ENCODE measurements at regions not wholly inside any gene's neighbourhood (a gene's known extent, or its start where the extent isn't known, plus 50 kb on each side); places are given as distances from the start of the nearest gene placed in this dataset.
"Not testable (repeated sequence)": the region's sequence is repeated elsewhere in the genome, so short reads cannot be mapped to it uniquely, and the experiment has no call there.

DNA sequence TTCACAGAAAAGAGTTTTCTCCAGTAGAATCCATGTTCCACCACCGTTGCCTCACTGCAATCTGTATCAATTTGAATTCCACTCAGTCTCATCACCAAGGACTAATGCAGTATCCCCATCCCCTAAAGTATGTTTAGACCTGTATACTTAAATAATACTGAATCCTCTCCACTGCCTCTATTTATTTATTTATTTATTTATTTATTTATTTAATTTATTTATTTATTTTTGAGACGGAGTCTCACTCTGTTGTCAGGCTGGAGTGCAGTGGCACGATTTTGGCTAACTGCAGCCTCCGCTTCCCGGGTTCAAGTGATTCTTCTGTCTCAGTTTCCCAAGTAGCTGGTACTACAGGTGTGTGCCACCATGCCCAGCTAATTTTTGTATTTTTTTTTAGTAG is 260.7 kb upstream of the ST6GAL2 start:
- not testable (repeated sequence) for DNase-seq; H3K9ac ChIP-seq (ENCODE audit: low read length)

DNA sequence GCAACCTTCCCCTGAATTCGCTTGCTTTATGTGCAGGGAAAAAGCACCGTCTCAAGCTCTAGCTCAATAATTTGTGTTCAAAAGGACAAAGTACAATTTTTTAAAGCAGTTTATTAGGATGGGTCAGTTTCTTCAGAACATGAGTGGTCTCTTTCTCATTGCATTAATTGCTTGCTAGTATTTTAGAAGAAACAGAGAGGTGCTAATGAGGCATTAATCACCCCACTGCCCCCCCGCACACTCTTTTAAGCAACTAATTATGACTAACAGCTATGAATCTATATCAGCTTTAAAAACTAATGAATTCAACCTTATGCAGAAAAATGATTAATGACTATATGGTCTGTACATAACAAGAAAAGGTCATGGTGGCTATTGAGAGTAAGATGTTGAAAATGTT is 262.1 kb upstream of the ST6GAL2 start:
- no peaks in the 10 kb centered on the region for H3K27me3 ChIP-seq (ENCODE audit: insufficient read depth, low read length)
- no peak overlapping the region for H2AK5ac ChIP-seq (ENCODE audit: low read length)
- no peaks in the 10 kb centered on the region for H3K79me2 ChIP-seq (ENCODE audit: control insufficient read depth, insufficient read depth, low read length, poor library complexity)
- no CpG with 5 or more reads among the region's 3 CpGs for WGBS (ENCODE audit: extremely low coverage, insufficient coverage, insufficient read length)
- H3K4ac ChIP-seq (ENCODE audit: low read depth, low read length) = no peak overlapping the region
- H3K79me1 ChIP-seq (ENCODE audit: low read length) = no peaks in the 10 kb centered on the region
- H3K14ac ChIP-seq (ENCODE audit: low read length) = no peak overlapping the region
- DNase-seq = no peak
- no peaks in the 10 kb centered on the region for H3K4me1 ChIP-seq (ENCODE audit: control insufficient read depth in 1 of 2, insufficient read depth in 2 of 2, low read length in 2 of 2)
- no peak overlapping the region for H3K23ac ChIP-seq (ENCODE audit: low read length)
- H4K8ac ChIP-seq (ENCODE audit: low read depth, low read length) = no peak overlapping the region
- peaks cover 4% of the 10 kb centered on the region for H3K9me3 ChIP-seq (ENCODE audit: insufficient read depth, low read depth, low read length)
- no peak overlapping the region for H3K9ac ChIP-seq (ENCODE audit: low read length)
- no peak overlapping the region for H2BK5ac ChIP-seq (ENCODE audit: low read depth, low read length, poor library complexity)
- no peak overlapping the region for H4K91ac ChIP-seq (ENCODE audit: low read depth, low read length)
- H3K4me2 ChIP-seq (ENCODE audit: low read length) = no peak overlapping the region
- H2AFZ ChIP-seq (ENCODE audit: insufficient read depth, low read length, poor library complexity) = no peak overlapping the region
- no peak overlapping the region for H3K4me3 ChIP-seq (ENCODE audit: low read depth, low read length)
- H2BK120ac ChIP-seq (ENCODE audit: insufficient read depth, low read length, poor library complexity) = no peak overlapping the region
- H4K12ac ChIP-seq (ENCODE audit: low read depth, low read length) = no peak overlapping the region
- H3K18ac ChIP-seq (ENCODE audit: low read length) = no peak overlapping the region
- H2BK12ac ChIP-seq (ENCODE audit: low read length) = no peak overlapping the region
- no peaks in the 10 kb centered on the region for H3K36me3 ChIP-seq (ENCODE audit: control insufficient read depth in 1 of 2, insufficient read depth in 2 of 2, low read length in 2 of 2)
- H3K27ac ChIP-seq (ENCODE audit: low read depth, low read length) = no peak overlapping the region

More for the DNA sequence above, 260.7 kb upstream of the ST6GAL2 start:
- not testable (repeated sequence) for H2BK12ac ChIP-seq (ENCODE audit: low read length); H3K27me3 ChIP-seq (ENCODE audit: insufficient read depth, low read length); H3K79me2 ChIP-seq (ENCODE audit: control insufficient read depth, insufficient read depth, low read length, poor library complexity); H4K8ac ChIP-seq (ENCODE audit: low read depth, low read length); H3K14ac ChIP-seq (ENCODE audit: low read length); H3K36me3 ChIP-seq (ENCODE audit: control insufficient read depth in 1 of 2, insufficient read depth in 2 of 2, low read length in 2 of 2); H2AK5ac ChIP-seq (ENCODE audit: low read length); H3K23ac ChIP-seq (ENCODE audit: low read length); H4K91ac ChIP-seq (ENCODE audit: low read depth, low read length); H3K4me3 ChIP-seq (ENCODE audit: low read depth, low read length); H3K18ac ChIP-seq (ENCODE audit: low read length); H3K4ac ChIP-seq (ENCODE audit: low read depth, low read length); H2BK120ac ChIP-seq (ENCODE audit: insufficient read depth, low read length, poor library complexity); H3K4me2 ChIP-seq (ENCODE audit: low read length); H4K12ac ChIP-seq (ENCODE audit: low read depth, low read length); H3K79me1 ChIP-seq (ENCODE audit: low read length); H3K27ac ChIP-seq (ENCODE audit: low read depth, low read length); H3K4me1 ChIP-seq (ENCODE audit: control insufficient read depth in 1 of 2, insufficient read depth in 2 of 2, low read length in 2 of 2); H2BK5ac ChIP-seq (ENCODE audit: low read depth, low read length, poor library complexity); H3K9me3 ChIP-seq (ENCODE audit: insufficient read depth, low read depth, low read length); H2AFZ ChIP-seq (ENCODE audit: insufficient read depth, low read length, poor library complexity)
- no CpG with 5 or more reads among the region's 5 CpGs for WGBS (ENCODE audit: extremely low coverage, insufficient coverage, insufficient read length)

DNA sequence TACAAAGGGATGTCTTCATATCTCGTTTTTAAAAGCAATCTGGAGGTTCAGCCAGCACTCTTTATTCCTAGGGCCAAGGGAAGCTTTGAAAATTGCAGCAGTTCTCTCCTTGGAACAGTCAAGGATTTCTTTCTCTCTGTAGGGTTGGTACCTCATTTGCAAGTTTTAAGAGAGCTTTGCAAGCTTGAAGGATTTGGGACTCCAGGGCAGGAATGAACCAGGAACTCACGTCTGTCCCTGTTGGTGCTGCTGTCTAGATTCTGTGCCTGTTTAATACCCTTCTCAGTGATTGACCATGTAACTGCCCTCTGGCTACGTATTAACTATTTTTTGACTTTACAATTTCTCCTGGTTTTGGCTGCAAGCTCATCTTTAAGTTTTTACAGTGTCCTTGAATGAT is 262.5 kb upstream of the ST6GAL2 start:
- Histone ChIP-seq H3K23ac (ENCODE audit: low read length) (no peak overlapping the region), H2BK12ac (ENCODE audit: low read length) (no peak overlapping the region), H2BK5ac (ENCODE audit: low read depth, low read length, poor library complexity) (no peak overlapping the region), H3K79me1 (ENCODE audit: low read length) (no peaks in the 10 kb centered on the region), H2AK5ac (ENCODE audit: low read length) (no peak overlapping the region), H3K4ac (ENCODE audit: low read depth, low read length) (no peak overlapping the region), H3K9me3 (ENCODE audit: insufficient read depth, low read depth, low read length) (peaks cover 4% of the 10 kb centered on the region), H3K79me2 (ENCODE audit: control insufficient read depth, insufficient read depth, low read length, poor library complexity) (no peaks in the 10 kb centered on the region), H4K12ac (ENCODE audit: low read depth, low read length) (no peak overlapping the region), H3K4me1 (ENCODE audit: control insufficient read depth in 1 of 2, insufficient read depth in 2 of 2, low read length in 2 of 2) (no peaks in the 10 kb centered on the region), H3K4me2 (ENCODE audit: low read length) (no peak overlapping the region), H2BK120ac (ENCODE audit: insufficient read depth, low read length, poor library complexity) (no peak overlapping the region), H3K9ac (ENCODE audit: low read length) (no peak overlapping the region), H4K91ac (ENCODE audit: low read depth, low read length) (no peak overlapping the region), H3K27ac (ENCODE audit: low read depth, low read length) (no peak overlapping the region), H3K14ac (ENCODE audit: low read length) (no peak overlapping the region), H4K8ac (ENCODE audit: low read depth, low read length) (no peak overlapping the region), H2AFZ (ENCODE audit: insufficient read depth, low read length, poor library complexity) (no peak overlapping the region), H3K4me3 (ENCODE audit: low read depth, low read length) (no peak overlapping the region), H3K36me3 (ENCODE audit: control insufficient read depth in 1 of 2, insufficient read depth in 2 of 2, low read length in 2 of 2) (no peaks in the 10 kb centered on the region), H3K27me3 (ENCODE audit: insufficient read depth, low read length) (no peaks in the 10 kb centered on the region), H3K18ac (ENCODE audit: low read length) (no peak overlapping the region)
- no peak for DNase-seq
- no CpG with 5 or more reads among the region's 3 CpGs for WGBS (ENCODE audit: extremely low coverage, insufficient coverage, insufficient read length)

DNA sequence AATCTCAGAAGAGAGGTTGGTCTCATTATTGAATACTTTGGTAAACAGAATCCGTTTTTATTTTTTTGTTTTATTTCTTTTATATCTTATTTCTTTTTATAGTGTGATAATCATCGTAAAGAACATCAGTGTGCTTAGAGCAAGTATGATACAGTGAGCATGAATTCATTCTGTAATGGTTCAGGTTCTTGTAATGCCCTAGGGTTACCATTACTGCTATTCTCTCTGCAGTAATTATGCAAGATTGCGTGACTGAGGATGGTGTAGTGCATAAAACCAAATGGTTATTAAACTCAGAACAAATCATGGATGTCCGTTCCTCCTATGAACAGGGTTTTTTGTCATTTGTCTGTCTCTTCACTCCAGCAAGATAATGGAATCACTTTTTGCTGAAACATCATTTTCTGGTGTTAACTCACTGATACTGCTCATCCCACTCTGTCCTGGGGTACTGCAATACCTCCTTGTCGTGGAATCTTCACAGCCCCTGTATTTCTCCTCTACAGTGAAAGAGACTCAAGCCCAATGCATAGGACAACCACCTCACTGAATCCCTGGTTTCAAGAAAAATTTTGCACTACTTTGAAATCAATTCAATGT is 274.8 kb upstream of the ST6GAL2 start:
- no peak overlapping the region for H2BK120ac ChIP-seq (ENCODE audit: insufficient read depth, low read length, poor library complexity)
- no peak overlapping the region for H4K8ac ChIP-seq (ENCODE audit: low read depth, low read length)
- no peaks in the 10 kb centered on the region for H3K79me2 ChIP-seq (ENCODE audit: control insufficient read depth, insufficient read depth, low read length, poor library complexity)
- no peaks in the 10 kb centered on the region for H3K79me1 ChIP-seq (ENCODE audit: low read length)
- no peak overlapping the region for H3K4me3 ChIP-seq (ENCODE audit: low read depth, low read length)
- H4K91ac ChIP-seq (ENCODE audit: low read depth, low read length) = no peak overlapping the region
- H3K27me3 ChIP-seq (ENCODE audit: insufficient read depth, low read length) = no peaks in the 10 kb centered on the region
- no peak overlapping the region for H4K12ac ChIP-seq (ENCODE audit: low read depth, low read length)
- H3K4ac ChIP-seq (ENCODE audit: low read depth, low read length) = no peak overlapping the region
- H3K23ac ChIP-seq (ENCODE audit: low read length) = no peak overlapping the region
- no peak overlapping the region for H3K9ac ChIP-seq (ENCODE audit: low read length)
- WGBS (ENCODE audit: extremely low coverage, insufficient coverage, insufficient read length) = no CpG with 5 or more reads among the region's 5 CpGs
- H3K14ac ChIP-seq (ENCODE audit: low read length) = no peak overlapping the region
- no peaks in the 10 kb centered on the region for H3K4me1 ChIP-seq (ENCODE audit: control insufficient read depth in 1 of 2, insufficient read depth in 2 of 2, low read length in 2 of 2)
- no peak overlapping the region for H2BK5ac ChIP-seq (ENCODE audit: low read depth, low read length, poor library complexity)
- H2AK5ac ChIP-seq (ENCODE audit: low read length) = no peak overlapping the region
- DNase-seq = no peak
- no peak overlapping the region for H3K4me2 ChIP-seq (ENCODE audit: low read length)
- no peak overlapping the region for H3K27ac ChIP-seq (ENCODE audit: low read depth, low read length)
- no peaks in the 10 kb centered on the region for H3K36me3 ChIP-seq (ENCODE audit: control insufficient read depth in 1 of 2, insufficient read depth in 2 of 2, low read length in 2 of 2)
- no peak overlapping the region for H3K18ac ChIP-seq (ENCODE audit: low read length)
- H3K9me3 ChIP-seq (ENCODE audit: insufficient read depth, low read depth, low read length) = no peaks in the 10 kb centered on the region
- no peak overlapping the region for H2BK12ac ChIP-seq (ENCODE audit: low read length)
- H2AFZ ChIP-seq (ENCODE audit: insufficient read depth, low read length, poor library complexity) = no peak overlapping the region

Measured in trophoblast cell (in vitro differentiated cells and primary cell).